Right lung (tissue), 2 donors: ENCODE measurements at regions not wholly inside any gene's neighbourhood (a gene's known extent, or its start where the extent isn't known, plus 50 kb on each side); places are given as distances from the start of the nearest gene placed in this dataset.
"Not testable (repeated sequence)": the region's sequence is repeated elsewhere in the genome, so short reads cannot be mapped to it uniquely, and the experiment has no call there.

Experiments
- DNase-seq, 2 donors: peaks; one replicate each; pipeline ENCODE4 v3.0.0-alpha.2; 2013

- no peak for DNase-seq
Measured at GRCh38 chr6:90463359-90463758, 123.5 kb downstream of the MAP3K7 start.

DNA sequence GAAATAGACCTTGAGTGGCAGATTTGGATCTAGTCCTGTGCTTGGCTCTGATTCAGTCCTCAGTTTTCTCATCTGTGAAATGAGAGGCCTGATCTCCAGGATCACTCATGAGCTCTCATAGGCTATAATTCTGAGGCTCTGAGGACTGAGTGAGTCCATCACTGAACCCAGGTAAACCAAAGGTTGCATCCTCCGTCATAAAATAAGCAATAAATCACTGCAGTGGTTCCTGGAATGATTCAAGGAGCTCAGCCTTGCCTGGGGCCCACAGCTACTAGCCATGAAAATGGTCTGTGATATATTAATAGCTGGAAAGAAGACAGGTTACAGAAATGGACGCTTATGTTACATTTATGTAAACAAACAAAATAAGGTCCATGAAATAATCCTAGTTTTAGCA is 124.8 kb downstream of the MAP3K7 start:
- no peak for DNase-seq

DNA sequence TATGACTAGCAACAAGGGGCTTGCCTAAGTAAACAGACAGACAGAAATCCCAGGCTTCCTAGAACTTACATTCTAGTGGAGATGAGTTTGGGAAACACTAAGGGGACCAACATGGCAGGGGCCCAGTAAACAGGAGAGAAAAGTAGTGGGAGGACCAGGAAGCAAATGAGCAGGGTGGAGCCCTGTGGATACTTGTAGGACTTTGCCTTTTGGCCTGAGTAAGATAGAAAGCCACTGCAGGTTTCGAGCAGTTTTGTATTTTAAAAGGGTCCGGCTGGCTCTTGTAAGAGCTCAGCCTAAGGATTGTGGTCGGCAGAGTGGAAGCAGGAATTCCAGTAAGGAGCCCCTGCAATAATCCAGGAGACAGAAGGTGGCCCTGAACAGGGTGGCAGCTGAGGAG is 125.5 kb downstream of the MAP3K7 start:
- DNase-seq, result no peak

DNA sequence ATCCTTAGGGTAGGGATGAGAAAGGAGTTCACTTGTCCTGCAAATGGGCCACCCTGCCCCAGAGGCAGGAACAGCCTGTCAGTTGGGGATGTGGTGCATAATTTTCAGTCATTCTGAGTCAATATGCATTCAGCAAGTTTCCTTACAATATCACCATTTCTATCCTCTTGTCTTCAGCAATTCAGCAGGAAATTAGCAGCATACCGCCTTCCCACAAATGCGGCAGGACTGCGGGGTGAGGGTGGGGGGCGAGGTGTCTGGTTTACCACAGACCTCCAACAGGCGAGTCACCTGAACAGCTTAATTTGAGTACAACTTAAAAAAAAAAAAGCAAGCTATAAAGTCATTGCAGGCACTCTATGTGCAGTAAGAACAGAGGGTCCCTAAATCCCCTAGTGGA is 126.8 kb downstream of the MAP3K7 start:
- DNase-seq, result no peak

DNA sequence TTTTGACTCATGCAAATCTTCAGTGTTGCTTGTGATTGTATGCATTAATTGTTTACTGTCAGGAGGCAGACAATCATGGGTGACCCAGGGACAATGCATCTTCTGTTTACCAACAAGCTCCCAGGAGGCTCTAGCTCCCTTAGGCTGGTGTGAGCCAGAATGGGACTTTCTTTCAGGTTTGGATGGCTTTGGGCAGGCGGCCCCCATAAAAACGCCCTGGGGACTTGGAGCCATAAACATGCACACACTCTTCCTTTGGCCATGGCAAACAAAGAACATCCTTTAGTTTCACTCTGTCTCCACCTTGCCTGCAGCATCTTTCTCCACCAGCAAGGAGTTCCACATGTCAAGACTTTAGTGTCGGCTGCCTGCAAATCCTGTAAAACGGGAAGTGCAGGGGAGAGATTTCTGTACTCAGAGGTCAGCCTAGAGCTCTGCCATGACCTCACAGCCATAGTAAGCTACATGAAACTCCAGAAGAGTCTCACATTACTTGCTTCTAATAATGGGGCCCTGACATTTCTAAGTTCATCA is 127.6 kb downstream of the MAP3K7 start:
- no peak for DNase-seq

DNA sequence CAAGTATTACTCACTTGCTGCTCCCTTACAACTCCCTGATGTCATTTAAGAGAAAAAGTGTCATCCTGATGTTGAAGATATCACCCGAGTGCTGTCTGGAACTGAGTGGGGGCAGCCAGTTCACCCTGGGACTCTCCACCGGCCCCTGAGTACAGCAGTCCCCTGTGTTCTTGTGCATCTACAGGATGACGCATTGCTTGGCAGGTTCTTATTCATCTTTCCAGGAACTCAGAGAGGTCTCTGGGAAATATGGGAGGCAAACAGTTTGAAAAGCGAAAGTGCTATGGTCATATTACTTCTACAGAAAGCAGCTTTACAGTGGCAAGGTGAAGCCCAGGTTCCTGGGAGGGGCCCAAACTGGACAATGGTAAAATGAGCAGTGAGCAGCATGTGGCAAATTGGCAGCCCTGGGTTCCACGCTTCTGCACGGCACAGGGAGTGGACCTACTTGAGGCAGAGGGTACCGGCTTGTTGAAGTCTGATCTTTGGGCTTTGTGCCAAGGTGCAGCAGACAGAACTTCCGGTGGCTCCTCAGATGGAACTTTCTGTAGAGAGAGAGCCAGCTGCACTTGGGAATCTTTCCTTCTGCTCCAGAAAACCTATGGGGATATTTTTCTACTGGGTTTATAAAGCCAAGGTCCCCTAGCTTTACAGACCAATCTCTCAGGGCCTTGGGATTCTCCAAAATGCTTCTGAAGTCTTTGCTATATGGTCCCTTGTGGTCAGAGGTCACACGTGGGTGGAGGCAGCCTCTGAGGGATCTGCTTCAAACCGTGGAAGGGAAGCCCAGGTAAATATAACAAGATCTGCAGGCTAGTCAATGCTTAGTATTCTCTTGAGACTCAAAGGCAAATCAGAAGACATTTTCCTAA is 128.3 kb downstream of the MAP3K7 start:
- no peak for DNase-seq

GRCh38 chr6:90457867-90458259 is 129.0 kb downstream of the MAP3K7 start:
- DNase-seq, result no peak

GRCh38 chr6:90456997-90457866 is 129.6 kb downstream of the MAP3K7 start:
- not testable (repeated sequence) for DNase-seq

- DNase-seq, result no peak
Measured at GRCh38 chr6:90456001-90456400, 130.9 kb downstream of the MAP3K7 start.

- no peak for DNase-seq
Measured at GRCh38 chr6:90454836-90455427, 131.9 kb downstream of the MAP3K7 start.

DNA sequence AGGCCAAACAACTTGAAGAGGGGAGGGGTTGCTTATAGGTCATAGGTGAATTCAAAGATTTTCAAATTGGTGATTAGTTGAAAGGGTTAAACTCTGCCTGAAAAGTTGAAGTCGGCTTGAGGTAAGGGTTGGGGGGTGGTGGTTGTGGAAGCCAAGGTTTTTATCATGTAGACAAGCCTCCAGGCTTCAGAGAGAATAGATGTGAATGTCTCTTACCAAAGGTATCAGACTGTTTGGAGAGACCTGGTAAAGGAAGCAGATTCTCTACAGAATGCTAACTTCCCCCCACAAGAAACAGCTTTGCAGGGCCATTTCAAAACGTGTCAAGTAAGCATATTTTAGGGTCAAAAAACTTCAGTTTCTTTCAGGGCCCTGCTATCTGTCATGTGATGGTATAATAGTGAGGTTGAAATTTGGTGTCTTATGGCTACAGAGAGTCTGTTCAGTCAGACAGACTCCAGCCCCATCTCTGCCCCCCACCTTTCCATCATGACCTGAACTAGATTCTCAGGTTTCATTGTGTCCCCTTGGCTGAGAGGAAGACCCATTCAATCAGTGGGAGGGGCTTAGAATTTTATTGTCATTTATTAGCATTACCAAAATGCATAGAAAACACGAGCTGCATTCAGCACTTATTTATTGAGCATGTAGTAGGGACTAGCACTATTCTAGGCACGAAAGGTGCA is 136.5 kb downstream of the MAP3K7 start:
- no peak for DNase-seq

DNA sequence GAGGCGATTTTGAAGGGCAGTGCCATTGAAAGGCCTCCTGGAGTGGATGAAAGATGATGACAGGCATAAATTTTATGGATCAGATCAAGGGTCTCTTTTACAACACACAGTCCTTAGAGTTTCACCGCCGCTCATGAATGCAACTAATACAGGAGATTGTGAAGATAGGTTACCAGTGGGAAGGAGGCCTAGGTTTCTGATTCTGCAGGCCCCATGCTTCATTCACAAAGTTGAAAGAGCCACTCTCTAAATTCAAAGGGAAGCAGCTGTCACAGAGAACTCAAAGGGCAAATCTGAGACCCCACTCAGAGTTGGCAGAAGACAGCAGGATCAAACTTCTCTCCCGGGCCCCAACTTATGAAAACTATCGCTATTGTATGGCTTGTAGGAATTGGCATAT is 137.6 kb downstream of the MAP3K7 start:
- no peak for DNase-seq

GRCh38 chr6:90448836-90449235 is 138.0 kb downstream of the MAP3K7 start:
- no peak for DNase-seq

DNA sequence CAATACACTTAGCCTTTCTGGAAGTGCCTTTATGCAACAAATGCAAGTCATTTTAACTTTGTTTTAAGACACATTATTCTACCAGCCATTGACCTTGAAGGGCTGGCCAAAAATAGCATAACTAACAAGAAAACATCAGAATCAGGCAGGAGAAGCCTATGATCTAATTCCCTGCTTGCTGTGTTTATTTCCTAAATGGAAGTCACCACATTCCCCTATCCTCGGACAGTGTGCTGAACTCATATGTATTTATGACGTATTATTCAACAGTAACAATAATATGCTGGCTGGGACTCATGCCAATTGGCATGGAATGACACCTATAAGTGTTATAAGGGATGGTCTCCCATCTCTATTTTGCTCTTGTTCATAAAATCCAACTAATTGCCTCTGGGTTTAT is 140.7 kb downstream of the MAP3K7 start:
- no peak for DNase-seq

DNA sequence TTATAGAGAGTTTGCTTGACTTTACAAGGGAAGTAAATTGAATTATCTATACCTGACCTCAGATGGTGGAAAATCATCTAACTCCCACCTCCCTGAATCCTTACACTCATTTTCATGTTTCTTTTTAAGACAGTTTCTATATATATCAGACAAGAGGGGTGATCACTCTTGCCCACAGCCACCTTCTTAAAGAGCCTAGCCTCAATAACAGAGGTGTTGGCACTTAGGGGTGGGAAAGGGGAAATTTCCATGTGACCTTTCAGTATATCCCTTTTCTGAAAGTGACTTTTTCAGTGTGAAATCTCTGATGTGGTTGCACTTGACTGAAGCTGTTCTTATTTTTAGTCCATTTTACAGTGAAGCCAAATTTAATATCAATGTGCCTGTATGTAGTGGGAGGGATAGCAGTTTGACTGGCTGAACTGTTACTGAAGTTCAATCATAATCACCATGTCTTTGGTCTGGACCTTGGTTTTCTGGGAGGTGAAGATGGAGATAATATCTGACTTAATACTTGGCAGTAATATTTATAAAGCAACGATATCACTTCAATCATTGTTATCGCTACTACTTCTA is 141.3 kb downstream of the MAP3K7 start:
- DNase-seq, result no peak

DNA sequence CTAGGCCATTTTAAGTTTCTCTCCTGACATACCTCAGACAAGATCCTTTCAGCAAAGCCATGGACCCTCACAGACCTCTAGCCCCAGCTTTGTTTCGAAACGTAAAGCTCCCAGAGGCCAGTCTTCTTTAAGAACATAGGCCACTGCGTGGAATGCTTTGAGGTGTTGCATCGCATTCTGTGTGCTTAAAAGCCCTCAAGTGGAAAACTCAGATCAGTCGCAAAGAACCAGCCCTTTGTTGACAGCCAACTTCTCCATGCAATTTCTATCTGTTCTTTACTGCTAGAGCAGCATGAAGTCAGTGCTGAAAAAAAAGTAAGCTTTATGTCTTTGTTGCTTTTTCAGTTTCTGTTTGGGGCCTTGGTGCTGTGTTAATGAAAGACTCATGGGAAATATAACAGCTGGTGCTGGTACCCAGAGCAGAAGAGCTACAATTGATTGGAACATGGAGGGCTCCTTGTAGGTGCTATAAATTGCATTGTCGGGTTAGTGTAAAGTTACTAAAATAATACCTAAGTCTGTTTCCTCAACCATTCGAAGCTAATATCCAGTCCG is 142.6 kb downstream of the MAP3K7 start:
- no peak for DNase-seq

DNA sequence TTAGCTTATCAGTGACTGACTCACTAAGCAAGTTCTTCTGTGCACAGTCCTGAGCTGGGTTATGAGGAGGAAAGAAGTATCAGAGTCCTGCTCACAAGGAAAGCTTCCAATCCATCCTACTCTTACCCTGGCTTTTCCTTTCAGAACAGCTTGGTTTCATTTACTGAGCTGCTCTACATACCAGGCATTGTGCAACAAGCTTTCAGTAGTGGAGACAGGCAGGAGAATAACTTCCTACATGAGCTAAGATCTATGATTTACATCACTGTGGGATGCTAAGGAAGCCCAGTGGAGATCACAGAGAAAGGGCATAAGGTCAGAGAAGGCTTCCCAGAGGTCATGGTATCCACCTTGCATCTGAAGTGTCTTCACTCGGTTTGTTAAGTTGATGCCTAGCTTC is 144.5 kb downstream of the MAP3K7 start:
- no peak for DNase-seq

DNA sequence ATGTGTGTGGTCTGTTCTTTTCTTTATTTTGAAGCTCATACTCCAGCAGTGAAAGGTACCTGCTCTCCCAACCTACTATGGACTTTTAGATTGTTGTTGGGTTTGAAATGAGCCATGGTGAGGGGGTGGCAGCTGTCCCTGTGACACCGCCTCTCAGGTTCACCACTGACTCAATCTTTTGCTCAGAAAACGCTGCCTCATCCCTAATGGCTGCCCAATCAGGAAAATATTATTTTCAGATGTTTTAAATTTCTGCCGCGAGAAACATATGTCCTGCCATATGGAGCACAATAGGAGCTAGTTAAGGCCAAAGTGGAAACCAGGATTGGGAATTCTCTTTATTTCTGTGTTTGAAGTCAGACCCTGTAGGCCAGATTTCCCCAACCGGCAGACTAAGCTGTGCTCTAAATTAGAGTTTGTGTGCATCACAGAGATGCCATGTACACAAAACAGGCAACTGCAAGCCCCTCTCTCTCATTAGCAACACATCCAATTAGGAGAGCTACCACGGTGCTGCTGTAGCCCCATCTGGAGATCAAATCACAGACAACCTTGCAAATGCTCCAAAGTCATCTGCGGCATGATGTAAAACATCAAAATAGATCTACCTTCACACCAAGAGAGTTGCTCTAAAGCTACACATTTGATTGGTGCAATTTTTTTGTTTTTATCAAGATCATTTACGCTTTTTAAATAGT is 144.1 kb upstream of the BACH2 start:
- DNase-seq, result no peak

GRCh38 chr6:90439586-90439985 is 142.9 kb upstream of the BACH2 start:
- DNase-seq, result no peak

DNA sequence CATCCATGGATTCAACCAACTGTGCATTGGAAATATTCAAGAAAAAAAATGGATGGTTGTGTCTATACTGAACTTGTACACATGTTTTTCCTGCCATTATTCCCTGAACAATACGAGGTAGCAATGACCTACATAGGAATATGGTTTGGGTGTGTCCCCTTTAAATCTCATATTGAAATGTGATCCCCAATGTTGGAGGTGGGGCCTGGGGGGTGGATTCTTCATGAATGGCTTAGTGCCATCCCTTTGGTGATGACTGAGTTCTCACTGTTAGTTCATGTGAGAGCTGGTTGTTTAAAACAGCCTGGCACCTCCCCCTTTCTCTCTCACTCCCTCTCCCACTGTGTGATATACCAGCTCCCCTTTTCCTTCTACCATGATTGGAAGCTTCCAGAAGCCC is 139.8 kb upstream of the BACH2 start:
- DNase-seq, result no peak
